Astrocyte of the spinal cord (primary cell): ENCODE measurements at regions not wholly inside any gene's neighbourhood (a gene's known extent, or its start where the extent isn't known, plus 50 kb on each side); places are given as distances from the start of the nearest gene placed in this dataset.

Experiments used
- DNase-seq: peaks from one replicate; pipeline ENCODE4 v3.0.0; 2011; ENCODE audit warnings: low read depth, low spot score
- H3K4me3 ChIP-seq: 2 replicates; pipeline ENCODE4 v1.5.1; 2011; ENCODE audit warnings: low read depth, mild to moderate bottlenecking, low read length, moderate library complexity
- CTCF ChIP-seq: IDR thresholded peaks from 2 replicates; pipeline ENCODE4 v1.5.1; 2012; ENCODE audit warnings: low read depth, mild to moderate bottlenecking, low read length, inconsistent platforms
- in situ Hi-C: cut with HindIII; loops from 2 replicates; pipeline ENCODE4 v1.10.0; 2017; ENCODE audit warnings: low sequenced_read_pairs

- no peak for TF ChIP-seq CTCF
- H3K4me3 ChIP-seq: no peak overlapping the region
- DNase-seq: no peak
- in situ Hi-C loops: no loop called here
These were observed 183.9 kb downstream of the TOMM20 start for GRCh38 chr1:234944439-234945344.

DNA sequence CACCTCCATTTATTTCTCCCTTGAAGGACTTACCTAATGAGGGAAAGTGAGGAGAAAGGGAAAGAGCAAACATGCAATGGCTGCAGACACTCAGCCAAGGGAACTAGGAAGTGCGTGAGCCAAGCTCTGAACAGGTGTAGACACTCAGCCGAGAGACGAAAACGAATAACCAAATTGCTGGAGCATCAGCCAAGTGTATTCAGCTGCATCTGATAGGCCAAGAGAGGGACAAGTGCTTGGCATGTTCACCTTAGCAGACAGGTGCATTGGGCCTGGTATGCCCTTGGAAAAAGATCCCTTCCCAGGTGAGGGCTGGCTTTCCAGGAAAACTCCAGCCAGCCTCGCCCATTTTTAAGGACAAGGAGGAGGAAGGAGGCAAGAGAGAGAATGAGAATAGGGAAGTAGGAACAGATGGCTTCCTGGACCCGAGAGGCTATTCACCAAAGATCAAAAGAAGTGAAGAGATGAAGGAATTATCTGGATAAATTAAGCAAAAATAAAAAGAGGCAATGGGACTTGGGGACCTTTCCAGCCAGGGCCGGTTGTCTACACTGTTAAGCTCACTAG is 184.7 kb downstream of the TOMM20 start:
- no peak for DNase-seq
- in situ Hi-C loops: no loop called here
- TF ChIP-seq CTCF: no peak
- no peak overlapping the region for H3K4me3 ChIP-seq

GRCh38 chr1:234942879-234943506 is 185.6 kb downstream of the TOMM20 start:
- in situ Hi-C loops: no loop called here
- TF ChIP-seq CTCF: no peak
- H3K4me3 ChIP-seq: no peak overlapping the region
- DNase-seq: no peak

GRCh38 chr1:234942012-234942332 is 186.7 kb downstream of the TOMM20 start:
- H3K4me3 ChIP-seq: no peak overlapping the region
- in situ Hi-C loops: no loop called here
- no peak for TF ChIP-seq CTCF
- DNase-seq: no peak

DNA sequence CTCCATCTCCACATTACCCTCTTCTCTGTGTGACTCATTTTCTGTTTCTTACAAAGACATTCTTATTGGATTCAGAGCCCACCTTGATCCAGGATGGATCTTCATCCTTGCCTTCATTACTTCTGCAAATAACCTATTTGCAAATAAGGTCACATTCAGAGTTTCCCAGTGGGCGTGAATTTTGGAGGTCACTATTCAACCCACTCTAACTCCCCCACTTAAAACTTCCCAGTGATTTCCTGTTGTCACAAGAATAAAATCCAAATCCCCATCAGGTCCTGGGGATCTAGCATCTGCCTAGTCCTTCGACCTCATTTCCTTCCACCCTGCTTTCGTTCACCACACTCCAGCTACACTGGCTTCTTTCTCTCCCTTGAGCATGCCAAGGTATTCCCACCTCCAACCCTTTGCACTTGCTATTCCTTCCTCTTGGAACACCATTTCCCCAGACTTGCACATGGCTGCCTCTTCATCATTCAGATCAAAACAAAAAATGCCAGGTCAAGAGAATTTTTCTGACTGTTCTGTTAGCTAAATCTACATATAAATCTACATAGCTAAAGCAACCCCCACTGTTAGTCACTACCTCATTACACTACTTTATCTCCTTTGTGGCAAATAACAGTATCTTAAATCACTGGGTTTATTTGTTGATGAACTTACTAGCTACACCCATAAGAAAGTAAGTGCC is 187.2 kb downstream of the TOMM20 start:
- in situ Hi-C loops: no loop called here
- no peak for DNase-seq
- no peak overlapping the region for H3K4me3 ChIP-seq
- no peak for TF ChIP-seq CTCF

GRCh38 chr1:234940841-234941240 is 187.8 kb downstream of the TOMM20 start:
- H3K4me3 ChIP-seq: no peak overlapping the region
- in situ Hi-C loops: no loop called here
- TF ChIP-seq CTCF: no peak
- no peak for DNase-seq
